Stimulated activated CD8-positive, alpha-beta memory T cell treated with anti-CD3 and anti-CD28 coated beads, Interleukin-15, amount 100 ng/mL, for 4 hours (primary cell): ENCODE measurements at regions not wholly inside any gene's neighbourhood (a gene's known extent, or its start where the extent isn't known, plus 50 kb on each side); places are given as distances from the start of the nearest gene placed in this dataset.
"Not testable (repeated sequence)": the region's sequence is repeated elsewhere in the genome, so short reads cannot be mapped to it uniquely, and the experiment has no call there.

ENCODE experiments used
- DNase-seq, 2 donors: peaks; one replicate each; pipeline ENCODE4 v3.0.0-alpha.2; 2020; ENCODE audit warnings: low read depth in 2 of 2

- no peak for DNase-seq
Observed at GRCh38 chr6:164108092-164108491, 693.6 kb downstream of the QKI start.

- DNase-seq, result no peak
Observed at GRCh38 chr6:164107297-164107995, 692.9 kb downstream of the QKI start.

- DNase-seq, result no peak
Observed at GRCh38 chr6:164106345-164106769, 691.8 kb downstream of the QKI start.

GRCh38 chr6:164105705-164106104 lies 691.2 kb downstream of the QKI start:
- no peak for DNase-seq

GRCh38 chr6:164104432-164104831 lies 689.9 kb downstream of the QKI start:
- no peak for DNase-seq

- no peak for DNase-seq
Observed at GRCh38 chr6:164102693-164103092, 688.2 kb downstream of the QKI start.

GRCh38 chr6:164101859-164102258 lies 687.3 kb downstream of the QKI start:
- DNase-seq, result no peak

- no peak for DNase-seq
Observed at GRCh38 chr6:164099269-164099865, 684.8 kb downstream of the QKI start.

GRCh38 chr6:164098857-164099267 lies 684.3 kb downstream of the QKI start:
- DNase-seq, result no peak

- no peak for DNase-seq
Observed at GRCh38 chr6:164097551-164098398, 683.3 kb downstream of the QKI start.

GRCh38 chr6:164097056-164097455 lies 682.5 kb downstream of the QKI start:
- no peak for DNase-seq

GRCh38 chr6:164095056-164095455 lies 680.5 kb downstream of the QKI start:
- DNase-seq, result no peak

GRCh38 chr6:164087870-164088269 lies 673.4 kb downstream of the QKI start:
- no peak for DNase-seq

- no peak for DNase-seq
Observed at GRCh38 chr6:164087211-164087610, 672.7 kb downstream of the QKI start.

GRCh38 chr6:164086076-164086887 lies 671.8 kb downstream of the QKI start:
- DNase-seq, result no peak

- DNase-seq, result no peak
Observed at GRCh38 chr6:164085091-164086075, 670.9 kb downstream of the QKI start.

GRCh38 chr6:164079275-164079600 lies 664.7 kb downstream of the QKI start:
- DNase-seq, result no peak

GRCh38 chr6:164078532-164079274 lies 664.2 kb downstream of the QKI start:
- DNase-seq, result no peak

- DNase-seq, result not testable (repeated sequence)
Observed at GRCh38 chr6:164076818-164077532, 662.5 kb downstream of the QKI start.
